ENCODE measurements at regions not wholly inside any gene's neighbourhood (a gene's known extent, or its start where the extent isn't known, plus 50 kb on each side); places are given as distances from the start of the nearest gene placed in this dataset.

DNA sequence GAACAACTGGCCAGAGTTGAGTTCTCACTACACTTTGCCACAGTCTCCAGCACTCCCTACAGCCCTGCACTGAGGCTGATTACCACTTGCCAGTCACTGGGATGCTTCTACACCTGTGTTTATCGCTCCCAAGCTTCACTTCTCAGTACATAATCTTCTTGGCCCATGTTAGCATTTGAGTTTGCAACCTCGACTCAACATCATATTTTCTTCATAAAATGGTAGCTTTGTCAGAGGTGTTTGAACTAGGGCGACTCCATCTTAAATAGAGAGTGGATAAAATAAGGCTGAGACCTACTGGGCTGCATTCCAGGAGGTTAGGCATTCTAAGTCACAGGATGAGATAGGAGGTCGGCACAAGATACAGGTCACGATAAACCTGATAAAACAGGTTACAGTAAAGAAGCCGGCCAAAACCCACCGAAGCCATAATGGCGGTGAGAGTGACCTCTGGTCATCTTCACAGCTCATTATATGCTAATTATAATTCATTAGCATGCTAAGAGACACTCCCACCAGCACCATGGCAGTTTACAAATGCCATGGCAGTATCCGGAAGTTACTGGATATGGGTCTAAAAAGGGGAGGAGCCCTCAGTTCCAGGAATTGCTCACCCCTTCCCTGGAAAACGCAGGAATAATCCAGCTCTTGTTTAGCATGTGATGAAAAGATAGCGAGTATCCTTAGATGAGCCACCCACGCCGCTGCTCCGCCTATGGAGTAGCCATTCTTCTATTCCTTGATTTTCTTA lies 105.8 kb upstream of the KLF6 start (continued):
- TF ChIP-seq HES1 (IDR thresholded peaks at IDR 0.05; ENCODE audit: low read depth) (no peak), MCM3 (IDR thresholded peaks at IDR 0.05) (no peak), SIRT6 (IDR thresholded peaks at IDR 0.05; ENCODE audit: low read depth, low read length) (no peak), GTF3C2 (IDR thresholded peaks at IDR 0.05; ENCODE audit: borderline replicate concordance, extremely low read depth, insufficient read length) (no peak), CLOCK (CRISPR knock-in tag; IDR thresholded peaks at IDR 0.05; ENCODE audit: borderline replicate concordance) (peak; percentile 80; the same call in 1 of the 2 replicates), FOXP1 (CRISPR knock-in tag; IDR thresholded peaks at IDR 0.05) (no peak), CREB3L1 (IDR thresholded peaks at IDR 0.05; ENCODE audit: borderline replicate concordance, low read depth) (no peak), CHCHD3 (CRISPR knock-in tag; IDR thresholded peaks at IDR 0.05) (no peak), ELK1 (CRISPR knock-in tag; IDR thresholded peaks at IDR 0.05) (no peak), CBX5 (IDR thresholded peaks at IDR 0.05; ENCODE audit: borderline replicate concordance, low read depth) (no peak), ELF4 (CRISPR knock-in tag; IDR thresholded peaks at IDR 0.05) (peak; percentile 83; the same call in 1 of the 2 replicates), NFE2 (IDR thresholded peaks at IDR 0.05; ENCODE audit: low read depth) (no peak), TFAM (CRISPR knock-in tag; conservative IDR thresholded peaks at IDR 0.05) (no peak)
- TF ChIP-seq, protein P1, sequence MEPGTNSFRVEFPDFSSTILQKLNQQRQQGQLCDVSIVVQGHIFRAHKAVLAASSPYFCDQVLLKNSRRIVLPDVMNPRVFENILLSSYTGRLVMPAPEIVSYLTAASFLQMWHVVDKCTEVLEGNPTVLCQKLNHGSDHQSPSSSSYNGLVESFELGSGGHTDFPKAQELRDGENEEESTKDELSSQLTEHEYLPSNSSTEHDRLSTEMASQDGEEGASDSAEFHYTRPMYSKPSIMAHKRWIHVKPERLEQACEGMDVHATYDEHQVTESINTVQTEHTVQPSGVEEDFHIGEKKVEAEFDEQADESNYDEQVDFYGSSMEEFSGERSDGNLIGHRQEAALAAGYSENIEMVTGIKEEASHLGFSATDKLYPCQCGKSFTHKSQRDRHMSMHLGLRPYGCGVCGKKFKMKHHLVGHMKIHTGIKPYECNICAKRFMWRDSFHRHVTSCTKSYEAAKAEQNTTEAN (CRISPR knock-in tag; IDR thresholded peaks at IDR 0.05), result no peak
- TF ChIP-seq, protein P2, sequence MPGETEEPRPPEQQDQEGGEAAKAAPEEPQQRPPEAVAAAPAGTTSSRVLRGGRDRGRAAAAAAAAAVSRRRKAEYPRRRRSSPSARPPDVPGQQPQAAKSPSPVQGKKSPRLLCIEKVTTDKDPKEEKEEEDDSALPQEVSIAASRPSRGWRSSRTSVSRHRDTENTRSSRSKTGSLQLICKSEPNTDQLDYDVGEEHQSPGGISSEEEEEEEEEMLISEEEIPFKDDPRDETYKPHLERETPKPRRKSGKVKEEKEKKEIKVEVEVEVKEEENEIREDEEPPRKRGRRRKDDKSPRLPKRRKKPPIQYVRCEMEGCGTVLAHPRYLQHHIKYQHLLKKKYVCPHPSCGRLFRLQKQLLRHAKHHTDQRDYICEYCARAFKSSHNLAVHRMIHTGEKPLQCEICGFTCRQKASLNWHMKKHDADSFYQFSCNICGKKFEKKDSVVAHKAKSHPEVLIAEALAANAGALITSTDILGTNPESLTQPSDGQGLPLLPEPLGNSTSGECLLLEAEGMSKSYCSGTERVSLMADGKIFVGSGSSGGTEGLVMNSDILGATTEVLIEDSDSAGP (CRISPR knock-in tag; IDR thresholded peaks at IDR 0.05), result no peak

All from K562 (cell line).